ENCODE measurements at regions not wholly inside any gene's neighbourhood (a gene's known extent, or its start where the extent isn't known, plus 50 kb on each side); places are given as distances from the start of the nearest gene placed in this dataset.

DNA sequence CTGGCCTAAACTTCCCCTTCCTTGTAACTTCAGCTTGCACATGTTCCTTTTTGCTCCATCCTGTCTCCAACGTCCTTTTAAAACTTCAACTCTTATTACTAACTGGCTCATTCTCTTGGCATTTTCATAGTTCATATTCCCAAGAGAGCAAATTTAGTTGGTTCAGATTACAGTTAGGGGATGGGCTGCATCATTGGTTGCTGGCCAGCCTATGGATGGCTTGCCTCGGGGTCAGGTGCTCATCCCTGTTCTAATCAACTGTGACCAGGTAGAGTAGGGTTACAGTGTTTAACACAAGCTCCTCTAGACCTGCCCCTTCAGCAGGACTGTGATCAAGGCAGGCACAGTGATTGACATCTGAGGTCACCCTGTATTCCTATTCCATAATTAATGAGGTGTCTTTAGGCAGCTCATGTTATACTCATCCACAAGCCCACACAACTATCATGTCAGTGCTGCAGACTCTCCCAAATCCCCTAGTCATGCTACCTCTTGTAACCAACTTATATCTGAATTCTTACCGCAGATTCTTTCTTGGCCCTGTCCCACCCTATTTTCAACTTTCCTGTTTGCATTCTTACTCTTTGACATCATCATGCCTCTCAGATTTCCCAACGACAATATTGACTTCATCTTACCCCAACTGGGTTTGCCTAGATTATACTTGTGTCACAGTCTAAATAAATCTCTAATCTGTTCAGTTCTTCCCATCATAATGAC lies 293.3 kb downstream of the MTX2 start:
- peak; percentile 38; the same call in 1 of the 2 replicates for TF ChIP-seq TOX (CRISPR knock-in tag; IDR thresholded peaks at IDR 0.05; ENCODE audit: borderline replicate concordance)
- TF ChIP-seq, protein P1, sequence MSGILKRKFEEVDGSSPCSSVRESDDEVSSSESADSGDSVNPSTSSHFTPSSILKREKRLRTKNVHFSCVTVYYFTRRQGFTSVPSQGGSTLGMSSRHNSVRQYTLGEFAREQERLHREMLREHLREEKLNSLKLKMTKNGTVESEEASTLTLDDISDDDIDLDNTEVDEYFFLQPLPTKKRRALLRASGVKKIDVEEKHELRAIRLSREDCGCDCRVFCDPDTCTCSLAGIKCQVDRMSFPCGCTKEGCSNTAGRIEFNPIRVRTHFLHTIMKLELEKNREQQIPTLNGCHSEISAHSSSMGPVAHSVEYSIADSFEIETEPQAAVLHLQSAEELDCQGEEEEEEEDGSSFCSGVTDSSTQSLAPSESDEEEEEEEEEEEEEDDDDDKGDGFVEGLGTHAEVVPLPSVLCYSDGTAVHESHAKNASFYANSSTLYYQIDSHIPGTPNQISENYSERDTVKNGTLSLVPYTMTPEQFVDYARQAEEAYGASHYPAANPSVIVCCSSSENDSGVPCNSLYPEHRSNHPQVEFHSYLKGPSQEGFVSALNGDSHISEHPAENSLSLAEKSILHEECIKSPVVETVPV (CRISPR knock-in tag; IDR thresholded peaks at IDR 0.05), result no peak
- ATAC-seq, result peak; percentile 77

DNA sequence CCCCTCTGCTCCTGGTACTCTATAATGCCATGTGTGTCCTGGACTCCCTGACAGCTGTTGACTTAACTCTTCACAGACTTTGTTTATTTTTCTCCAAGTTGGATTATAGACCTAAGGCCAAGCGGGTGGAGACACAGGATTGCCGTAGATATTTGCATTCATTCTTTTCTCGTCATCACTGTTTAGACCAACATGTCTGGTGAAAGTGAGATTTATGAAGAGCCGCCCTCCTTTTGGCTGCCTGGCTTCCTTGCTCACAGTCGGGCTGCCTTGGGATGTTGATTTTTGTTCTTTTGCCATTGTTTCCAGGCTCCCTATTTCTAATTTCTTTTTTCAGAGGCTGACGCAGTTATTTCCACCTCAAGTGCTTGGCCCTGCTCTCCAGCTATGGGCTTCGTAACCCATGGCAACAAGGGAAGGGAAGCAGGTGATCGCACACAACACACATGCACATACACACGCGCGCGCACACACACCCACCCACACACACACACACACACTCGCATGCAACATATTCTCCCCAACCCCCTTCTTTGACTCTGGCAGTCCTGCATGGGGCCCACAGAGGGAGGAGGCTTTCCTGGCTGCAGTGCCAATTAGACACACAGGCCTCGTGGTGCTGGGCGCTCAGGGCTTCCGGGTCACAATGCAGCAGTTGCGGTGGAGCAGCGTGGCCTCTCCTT lies 296.5 kb downstream of the MTX2 start:
- no peak for ATAC-seq

DNA sequence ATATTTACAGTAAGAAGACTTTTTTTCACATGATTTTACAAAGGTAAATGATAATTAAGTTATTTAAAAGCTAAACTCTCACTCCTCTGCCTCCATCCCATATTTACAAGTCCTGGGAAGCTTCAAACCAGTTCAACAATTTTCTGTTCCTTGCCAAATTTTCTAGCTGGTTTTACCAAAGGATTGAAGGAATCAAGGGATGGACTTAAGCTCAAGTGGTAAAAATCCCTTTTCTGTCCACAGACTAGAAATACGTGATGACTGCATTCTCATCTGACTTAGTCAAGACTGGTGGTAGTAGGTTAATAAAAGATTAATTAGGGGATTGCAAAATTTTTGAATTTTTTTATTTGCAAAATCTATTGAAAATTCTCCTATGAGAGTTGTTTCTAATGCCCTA lies 297.3 kb downstream of the MTX2 start:
- ATAC-seq, result no peak
- TF ChIP-seq OSR1 (CRISPR knock-in tag; IDR thresholded peaks at IDR 0.05) (no peak), ZFP3 (CRISPR knock-in tag; IDR thresholded peaks at IDR 0.05) (no peak), RARB (CRISPR knock-in tag; IDR thresholded peaks at IDR 0.05) (no peak)
- TF ChIP-seq, protein P2, sequence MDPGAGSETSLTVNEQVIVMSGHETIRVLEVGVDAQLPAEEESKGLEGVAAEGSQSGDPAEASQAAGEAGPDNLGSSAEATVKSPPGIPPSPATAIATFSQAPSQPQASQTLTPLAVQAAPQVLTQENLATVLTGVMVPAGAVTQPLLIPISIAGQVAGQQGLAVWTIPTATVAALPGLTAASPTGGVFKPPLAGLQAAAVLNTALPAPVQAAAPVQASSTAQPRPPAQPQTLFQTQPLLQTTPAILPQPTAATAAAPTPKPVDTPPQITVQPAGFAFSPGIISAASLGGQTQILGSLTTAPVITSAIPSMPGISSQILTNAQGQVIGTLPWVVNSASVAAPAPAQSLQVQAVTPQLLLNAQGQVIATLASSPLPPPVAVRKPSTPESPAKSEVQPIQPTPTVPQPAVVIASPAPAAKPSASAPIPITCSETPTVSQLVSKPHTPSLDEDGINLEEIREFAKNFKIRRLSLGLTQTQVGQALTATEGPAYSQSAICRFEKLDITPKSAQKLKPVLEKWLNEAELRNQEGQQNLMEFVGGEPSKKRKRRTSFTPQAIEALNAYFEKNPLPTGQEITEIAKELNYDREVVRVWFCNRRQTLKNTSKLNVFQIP (CRISPR knock-in tag; IDR thresholded peaks at IDR 0.05; ENCODE audit: borderline replicate concordance, low read depth), result no peak
- TF ChIP-seq, protein P3, sequence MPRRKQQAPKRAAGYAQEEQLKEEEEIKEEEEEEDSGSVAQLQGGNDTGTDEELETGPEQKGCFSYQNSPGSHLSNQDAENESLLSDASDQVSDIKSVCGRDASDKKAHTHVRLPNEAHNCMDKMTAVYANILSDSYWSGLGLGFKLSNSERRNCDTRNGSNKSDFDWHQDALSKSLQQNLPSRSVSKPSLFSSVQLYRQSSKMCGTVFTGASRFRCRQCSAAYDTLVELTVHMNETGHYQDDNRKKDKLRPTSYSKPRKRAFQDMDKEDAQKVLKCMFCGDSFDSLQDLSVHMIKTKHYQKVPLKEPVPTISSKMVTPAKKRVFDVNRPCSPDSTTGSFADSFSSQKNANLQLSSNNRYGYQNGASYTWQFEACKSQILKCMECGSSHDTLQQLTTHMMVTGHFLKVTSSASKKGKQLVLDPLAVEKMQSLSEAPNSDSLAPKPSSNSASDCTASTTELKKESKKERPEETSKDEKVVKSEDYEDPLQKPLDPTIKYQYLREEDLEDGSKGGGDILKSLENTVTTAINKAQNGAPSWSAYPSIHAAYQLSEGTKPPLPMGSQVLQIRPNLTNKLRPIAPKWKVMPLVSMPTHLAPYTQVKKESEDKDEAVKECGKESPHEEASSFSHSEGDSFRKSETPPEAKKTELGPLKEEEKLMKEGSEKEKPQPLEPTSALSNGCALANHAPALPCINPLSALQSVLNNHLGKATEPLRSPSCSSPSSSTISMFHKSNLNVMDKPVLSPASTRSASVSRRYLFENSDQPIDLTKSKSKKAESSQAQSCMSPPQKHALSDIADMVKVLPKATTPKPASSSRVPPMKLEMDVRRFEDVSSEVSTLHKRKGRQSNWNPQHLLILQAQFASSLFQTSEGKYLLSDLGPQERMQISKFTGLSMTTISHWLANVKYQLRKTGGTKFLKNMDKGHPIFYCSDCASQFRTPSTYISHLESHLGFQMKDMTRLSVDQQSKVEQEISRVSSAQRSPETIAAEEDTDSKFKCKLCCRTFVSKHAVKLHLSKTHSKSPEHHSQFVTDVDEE (CRISPR knock-in tag; IDR thresholded peaks at IDR 0.05), result no peak
- TF ChIP-seq, protein P4, sequence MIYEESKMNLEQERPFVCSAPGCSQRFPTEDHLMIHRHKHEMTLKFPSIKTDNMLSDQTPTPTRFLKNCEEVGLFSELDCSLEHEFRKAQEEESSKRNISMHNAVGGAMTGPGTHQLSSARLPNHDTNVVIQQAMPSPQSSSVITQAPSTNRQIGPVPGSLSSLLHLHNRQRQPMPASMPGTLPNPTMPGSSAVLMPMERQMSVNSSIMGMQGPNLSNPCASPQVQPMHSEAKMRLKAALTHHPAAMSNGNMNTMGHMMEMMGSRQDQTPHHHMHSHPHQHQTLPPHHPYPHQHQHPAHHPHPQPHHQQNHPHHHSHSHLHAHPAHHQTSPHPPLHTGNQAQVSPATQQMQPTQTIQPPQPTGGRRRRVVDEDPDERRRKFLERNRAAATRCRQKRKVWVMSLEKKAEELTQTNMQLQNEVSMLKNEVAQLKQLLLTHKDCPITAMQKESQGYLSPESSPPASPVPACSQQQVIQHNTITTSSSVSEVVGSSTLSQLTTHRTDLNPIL (CRISPR knock-in tag; IDR thresholded peaks at IDR 0.05; ENCODE audit: low read depth), result no peak

More for the DNA sequence above, 296.5 kb downstream of the MTX2 start:
- no peak for TF ChIP-seq ARNTL (CRISPR knock-in tag; IDR thresholded peaks at IDR 0.05; ENCODE audit: borderline replicate concordance, low read depth)
- TF ChIP-seq, protein P4 (CRISPR knock-in tag; IDR thresholded peaks at IDR 0.05; ENCODE audit: low read depth), result no peak
- TF ChIP-seq SNAI2 (CRISPR knock-in tag; IDR thresholded peaks at IDR 0.05), result no peak
- TF ChIP-seq TOX (CRISPR knock-in tag; IDR thresholded peaks at IDR 0.05; ENCODE audit: borderline replicate concordance), result no peak
- TF ChIP-seq ISL1 (CRISPR knock-in tag; IDR thresholded peaks at IDR 0.05), result no peak
- TF ChIP-seq CSDC2 (CRISPR knock-in tag; IDR thresholded peaks at IDR 0.05), result no peak
- TF ChIP-seq GLIS3 (CRISPR knock-in tag; IDR thresholded peaks at IDR 0.05), result no peak
- TF ChIP-seq TCF4 (CRISPR knock-in tag; IDR thresholded peaks at IDR 0.05; ENCODE audit: borderline replicate concordance), result no peak
- no peak for TF ChIP-seq ZC3H10 (CRISPR knock-in tag; IDR thresholded peaks at IDR 0.05)
- no peak for TF ChIP-seq PPARA (CRISPR knock-in tag; IDR thresholded peaks at IDR 0.05; ENCODE audit: borderline replicate concordance)
- TF ChIP-seq, protein P2 (CRISPR knock-in tag; IDR thresholded peaks at IDR 0.05; ENCODE audit: borderline replicate concordance, low read depth), result no peak
- TF ChIP-seq, protein P3 (CRISPR knock-in tag; IDR thresholded peaks at IDR 0.05), result no peak
- TF ChIP-seq BACH2 (CRISPR knock-in tag; IDR thresholded peaks at IDR 0.05; ENCODE audit: borderline replicate concordance), result no peak
- TF ChIP-seq, protein P1 (CRISPR knock-in tag; IDR thresholded peaks at IDR 0.05), result no peak
- no peak for TF ChIP-seq OSR1 (CRISPR knock-in tag; IDR thresholded peaks at IDR 0.05)
- TF ChIP-seq ZNF565 (CRISPR knock-in tag; conservative IDR thresholded peaks at IDR 0.05; ENCODE audit: low read depth), result no peak
- TF ChIP-seq ZFP3 (CRISPR knock-in tag; IDR thresholded peaks at IDR 0.05), result no peak
